ENCODE measurements at regions not wholly inside any gene's neighbourhood (a gene's known extent, or its start where the extent isn't known, plus 50 kb on each side); places are given as distances from the start of the nearest gene placed in this dataset.

DNA sequence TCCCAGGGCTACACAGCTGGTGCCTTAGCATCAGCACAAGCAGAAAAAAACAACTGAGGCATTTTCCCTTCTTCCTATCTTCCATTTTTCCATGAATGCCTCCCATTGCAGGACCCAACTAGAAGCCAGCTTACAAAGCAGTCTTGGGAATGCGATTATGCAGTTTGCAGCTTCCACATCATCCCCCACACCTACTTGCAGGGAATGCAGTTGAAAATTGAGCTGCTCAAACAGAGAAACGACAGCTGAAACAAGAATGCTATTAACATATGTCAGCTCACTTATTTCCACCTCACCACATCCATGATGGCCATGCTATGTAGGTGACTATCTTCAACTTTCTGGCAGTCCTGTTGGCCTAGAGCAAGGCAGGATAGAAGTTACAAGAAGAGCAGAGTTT is 150.6 kb upstream of the KCTD3 start:
- TF ChIP-seq, protein P1, sequence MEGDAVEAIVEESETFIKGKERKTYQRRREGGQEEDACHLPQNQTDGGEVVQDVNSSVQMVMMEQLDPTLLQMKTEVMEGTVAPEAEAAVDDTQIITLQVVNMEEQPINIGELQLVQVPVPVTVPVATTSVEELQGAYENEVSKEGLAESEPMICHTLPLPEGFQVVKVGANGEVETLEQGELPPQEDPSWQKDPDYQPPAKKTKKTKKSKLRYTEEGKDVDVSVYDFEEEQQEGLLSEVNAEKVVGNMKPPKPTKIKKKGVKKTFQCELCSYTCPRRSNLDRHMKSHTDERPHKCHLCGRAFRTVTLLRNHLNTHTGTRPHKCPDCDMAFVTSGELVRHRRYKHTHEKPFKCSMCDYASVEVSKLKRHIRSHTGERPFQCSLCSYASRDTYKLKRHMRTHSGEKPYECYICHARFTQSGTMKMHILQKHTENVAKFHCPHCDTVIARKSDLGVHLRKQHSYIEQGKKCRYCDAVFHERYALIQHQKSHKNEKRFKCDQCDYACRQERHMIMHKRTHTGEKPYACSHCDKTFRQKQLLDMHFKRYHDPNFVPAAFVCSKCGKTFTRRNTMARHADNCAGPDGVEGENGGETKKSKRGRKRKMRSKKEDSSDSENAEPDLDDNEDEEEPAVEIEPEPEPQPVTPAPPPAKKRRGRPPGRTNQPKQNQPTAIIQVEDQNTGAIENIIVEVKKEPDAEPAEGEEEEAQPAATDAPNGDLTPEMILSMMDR (conservative IDR thresholded peaks at IDR 0.05; ENCODE audit: low read depth, low read length) = no peak
- TF ChIP-seq RAD21 (IDR thresholded peaks at IDR 0.05; ENCODE audit: low read length) (no peak), NFE2L2 (IDR thresholded peaks at IDR 0.05; ENCODE audit: low read depth, low read length) (no peak), POLR2A (IDR thresholded peaks at IDR 0.05; ENCODE audit: low read depth, low read length) (no peak), CHD1 (IDR thresholded peaks at IDR 0.05; ENCODE audit: low read depth, low read length) (no peak), CEBPB (IDR thresholded peaks at IDR 0.05; ENCODE audit: low read depth, low read length) (no peak), SMC3 (IDR thresholded peaks at IDR 0.05; ENCODE audit: low read depth, low read length) (no peak), BHLHE40 (IDR thresholded peaks at IDR 0.05; ENCODE audit: low read depth, low read length) (no peak), RCOR1 (IDR thresholded peaks at IDR 0.05; ENCODE audit: insufficient replicate concordance, low read length) (no peak), MXI1 (IDR thresholded peaks at IDR 0.05; ENCODE audit: borderline replicate concordance, low read depth, low read length) (no peak), MAFK (IDR thresholded peaks at IDR 0.05; ENCODE audit: low read depth, low read length) (no peak), FOS (IDR thresholded peaks at IDR 0.05; ENCODE audit: low read depth, low read length) (no peak)
- TF ChIP-seq, protein P2, sequence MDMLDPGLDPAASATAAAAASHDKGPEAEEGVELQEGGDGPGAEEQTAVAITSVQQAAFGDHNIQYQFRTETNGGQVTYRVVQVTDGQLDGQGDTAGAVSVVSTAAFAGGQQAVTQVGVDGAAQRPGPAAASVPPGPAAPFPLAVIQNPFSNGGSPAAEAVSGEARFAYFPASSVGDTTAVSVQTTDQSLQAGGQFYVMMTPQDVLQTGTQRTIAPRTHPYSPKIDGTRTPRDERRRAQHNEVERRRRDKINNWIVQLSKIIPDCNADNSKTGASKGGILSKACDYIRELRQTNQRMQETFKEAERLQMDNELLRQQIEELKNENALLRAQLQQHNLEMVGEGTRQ (IDR thresholded peaks at IDR 0.05; ENCODE audit: low read depth, low read length) = no peak

Measured in IMR-90 (cell line).